Hepatocyte (in vitro differentiated cells): ENCODE measurements at regions not wholly inside any gene's neighbourhood (a gene's known extent, or its start where the extent isn't known, plus 50 kb on each side); places are given as distances from the start of the nearest gene placed in this dataset.

Experiments
- DNase-seq: peaks from one replicate; pipeline ENCODE4 v3.0.0-alpha.2; 2016; ENCODE audit warnings: low spot score
- H2AFZ ChIP-seq: fragments of 200-600 bp; sonication (generic); 2 replicates; pipeline ENCODE4 v1.6.0; 2016; ENCODE audit warnings: antibody characterized with exemption, mild to moderate bottlenecking
- H3K27ac ChIP-seq: fragments of 200-600 bp; sonication (generic); 2 replicates; pipeline ENCODE4 v1.5.1; 2016; ENCODE audit warnings: mild to moderate bottlenecking
- H3K27me3 ChIP-seq: fragments of 200-600 bp; sonication (generic); 2 replicates; pipeline ENCODE4 v1.6.1; 2016
- H3K36me3 ChIP-seq: fragments of 200-600 bp; sonication (generic); replicated peaks from 2 replicates; pipeline ENCODE4 v1.5.1; 2016; ENCODE audit warnings: low read depth; ENCODE audit not compliant: insufficient read depth
- H3K4me1 ChIP-seq: fragments of 200-600 bp; sonication (generic); 2 replicates; pipeline ENCODE4 v1.5.1; 2016; ENCODE audit warnings: mild to moderate bottlenecking, moderate library complexity; ENCODE audit not compliant: insufficient read depth
- H3K4me2 ChIP-seq: fragments of 200-600 bp; sonication (generic); 2 replicates; pipeline ENCODE4 v1.6.0; 2016
- H3K4me3 ChIP-seq: fragments of 200-600 bp; sonication (generic); 2 replicates; pipeline ENCODE4 v1.5.1; 2016; ENCODE audit warnings: mild to moderate bottlenecking
- H3K79me2 ChIP-seq: fragments of 200-600 bp; sonication (generic); 2 replicates; pipeline ENCODE4 v1.6.0; 2017; ENCODE audit warnings: mild to moderate bottlenecking
- H3K9me2 ChIP-seq: fragments of 200-600 bp; sonication (generic); replicated peaks from 2 replicates; pipeline ENCODE4 v1.6.0; 2017; ENCODE audit warnings: mild to moderate bottlenecking; ENCODE audit not compliant: insufficient read depth
- H3K9me3 ChIP-seq: fragments of 200-600 bp; sonication (generic); 2 replicates; pipeline ENCODE4 v1.5.1; 2016; ENCODE audit warnings: low read depth, mild to moderate bottlenecking
- H4K20me1 ChIP-seq: fragments of 200-600 bp; sonication (generic); 2 replicates; pipeline ENCODE4 v1.6.0; 2016; ENCODE audit warnings: mild to moderate bottlenecking; ENCODE audit not compliant: insufficient read depth, poor library complexity, severe bottlenecking
- EZH2 ChIP-seq: fragments of 200-600 bp; sonication (generic); IDR thresholded peaks from 2 replicates; pipeline ENCODE4 v1.6.1; 2016; ENCODE audit warnings: antibody characterized with exemption, mild to moderate bottlenecking, borderline replicate concordance
- EZH2phosphoT487 ChIP-seq: fragments of 200-600 bp; sonication (generic); IDR thresholded peaks from one replicate; pipeline ENCODE4 v1.6.1; 2018; ENCODE audit warnings: antibody characterized with exemption, mild to moderate bottlenecking, low read depth, moderate library complexity; ENCODE audit not compliant: unreplicated experiment, severe bottlenecking
- WGBS: methylation state at CpG from one replicate; pipeline ENCODE4 v1.1.6; 2016; ENCODE audit warnings: low lambda C conversion rate; ENCODE audit errors: missing lambda C conversion rate; 5-methylcytosine and 5-hydroxymethylcytosine counted together
- TF ChIP-seq, protein P1 (sequence below): fragments of 200-600 bp; sonication (generic); IDR thresholded peaks from 2 replicates; pipeline ENCODE4 v1.5.1; 2016; ENCODE audit warnings: antibody characterized with exemption, mild to moderate bottlenecking; ENCODE audit not compliant: poor library complexity

DNA sequence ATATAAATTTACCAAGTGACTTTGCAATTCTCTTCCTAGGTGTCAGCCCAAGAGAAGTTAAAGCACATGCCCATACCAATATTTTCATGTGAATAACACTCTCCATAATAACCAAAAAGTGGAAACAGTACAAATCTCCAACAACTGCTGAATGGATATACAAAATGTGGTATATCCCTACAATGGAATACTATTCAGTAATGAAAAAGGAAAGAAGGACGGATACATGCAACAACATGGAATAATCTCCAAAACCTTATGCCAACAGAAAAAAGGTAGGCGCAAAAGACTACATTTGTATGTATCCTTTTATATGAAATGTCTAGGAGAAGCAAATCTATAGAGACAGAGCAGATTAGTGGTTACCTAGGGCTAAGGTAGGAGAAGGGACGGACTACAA is 487.7 kb upstream of the ID4 start:
- no peaks in the 10 kb centered on the region for H3K9me3 ChIP-seq
- H2AFZ ChIP-seq: no peak overlapping the region
- no peaks in the 10 kb centered on the region for H4K20me1 ChIP-seq
- no peak for TF ChIP-seq EZH2
- no peak for TF ChIP-seq EZH2phosphoT487
- TF ChIP-seq, protein P1, sequence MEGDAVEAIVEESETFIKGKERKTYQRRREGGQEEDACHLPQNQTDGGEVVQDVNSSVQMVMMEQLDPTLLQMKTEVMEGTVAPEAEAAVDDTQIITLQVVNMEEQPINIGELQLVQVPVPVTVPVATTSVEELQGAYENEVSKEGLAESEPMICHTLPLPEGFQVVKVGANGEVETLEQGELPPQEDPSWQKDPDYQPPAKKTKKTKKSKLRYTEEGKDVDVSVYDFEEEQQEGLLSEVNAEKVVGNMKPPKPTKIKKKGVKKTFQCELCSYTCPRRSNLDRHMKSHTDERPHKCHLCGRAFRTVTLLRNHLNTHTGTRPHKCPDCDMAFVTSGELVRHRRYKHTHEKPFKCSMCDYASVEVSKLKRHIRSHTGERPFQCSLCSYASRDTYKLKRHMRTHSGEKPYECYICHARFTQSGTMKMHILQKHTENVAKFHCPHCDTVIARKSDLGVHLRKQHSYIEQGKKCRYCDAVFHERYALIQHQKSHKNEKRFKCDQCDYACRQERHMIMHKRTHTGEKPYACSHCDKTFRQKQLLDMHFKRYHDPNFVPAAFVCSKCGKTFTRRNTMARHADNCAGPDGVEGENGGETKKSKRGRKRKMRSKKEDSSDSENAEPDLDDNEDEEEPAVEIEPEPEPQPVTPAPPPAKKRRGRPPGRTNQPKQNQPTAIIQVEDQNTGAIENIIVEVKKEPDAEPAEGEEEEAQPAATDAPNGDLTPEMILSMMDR: no peak
- no peak for DNase-seq
- H3K79me2 ChIP-seq: no peaks in the 10 kb centered on the region
- no peaks in the 10 kb centered on the region for H3K36me3 ChIP-seq
- no peak overlapping the region for H3K4me2 ChIP-seq
- no peak overlapping the region for H3K27ac ChIP-seq
- H3K4me1 ChIP-seq: no peaks in the 10 kb centered on the region
- 83% methylated on average over 3 of the region's 3 CpGs for WGBS
- no peak overlapping the region for H3K4me3 ChIP-seq
- no peaks in the 10 kb centered on the region for H3K9me2 ChIP-seq
- no peaks in the 10 kb centered on the region for H3K27me3 ChIP-seq

DNA sequence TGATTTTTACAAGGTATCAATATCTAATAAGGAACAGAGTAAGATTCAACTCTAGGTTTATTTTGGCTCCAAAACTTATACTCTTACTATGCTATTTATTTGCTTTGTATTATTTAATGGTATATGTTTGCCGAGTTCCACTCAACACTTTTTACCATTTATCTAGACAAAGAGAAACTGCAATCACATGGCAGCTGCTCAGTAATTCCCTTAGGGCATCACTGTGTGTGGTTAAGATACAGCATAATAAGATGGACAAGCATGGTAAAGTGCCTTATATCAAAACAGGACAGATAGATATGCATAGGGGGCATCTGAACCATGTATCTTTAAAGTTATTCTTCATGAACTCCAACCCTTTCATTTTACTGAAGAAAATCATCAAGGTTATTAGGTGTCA is 483.0 kb upstream of the ID4 start:
- Histone ChIP-seq H4K20me1 (no peaks in the 10 kb centered on the region), H3K36me3 (no peaks in the 10 kb centered on the region), H3K27me3 (no peaks in the 10 kb centered on the region), H3K4me2 (no peak overlapping the region), H2AFZ (no peak overlapping the region), H3K9me2 (no peaks in the 10 kb centered on the region), H3K4me1 (no peaks in the 10 kb centered on the region), H3K79me2 (no peaks in the 10 kb centered on the region), H3K27ac (no peak overlapping the region), H3K9me3 (no peaks in the 10 kb centered on the region), H3K4me3 (no peak overlapping the region)
- TF ChIP-seq EZH2 (no peak), EZH2phosphoT487 (no peak)
- TF ChIP-seq, protein P1: no peak
- WGBS: 50% methylated on average over 1 of the region's 1 CpG
- no peak for DNase-seq

DNA sequence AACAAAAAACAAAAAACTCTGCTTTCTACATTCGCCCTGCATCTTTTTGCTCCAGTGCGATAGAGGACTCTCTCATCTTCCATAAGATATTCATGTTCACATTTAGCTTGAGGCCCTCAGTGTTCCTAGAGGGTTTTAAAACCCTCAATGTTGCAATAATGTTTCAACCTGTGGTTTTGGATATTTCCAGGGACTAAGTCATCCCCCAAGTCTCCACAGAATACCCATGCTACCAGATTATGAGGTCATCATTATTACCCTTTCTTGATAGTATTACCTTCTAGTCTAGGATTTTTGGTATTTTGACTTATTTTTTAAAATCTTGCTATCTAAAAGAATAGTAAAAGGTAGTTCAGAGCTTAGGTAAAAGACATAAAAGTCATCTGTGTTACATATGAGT is 480.5 kb upstream of the ID4 start:
- Histone ChIP-seq H4K20me1 (no peaks in the 10 kb centered on the region), H2AFZ (no peak overlapping the region), H3K79me2 (no peaks in the 10 kb centered on the region), H3K4me1 (no peaks in the 10 kb centered on the region), H3K27me3 (no peaks in the 10 kb centered on the region), H3K36me3 (no peaks in the 10 kb centered on the region), H3K9me3 (no peaks in the 10 kb centered on the region), H3K27ac (no peak overlapping the region), H3K4me2 (no peak overlapping the region), H3K4me3 (no peak overlapping the region), H3K9me2 (no peaks in the 10 kb centered on the region)
- no peak for DNase-seq
- TF ChIP-seq EZH2phosphoT487 (no peak), EZH2 (no peak)
- TF ChIP-seq, protein P1: no peak
- 96% methylated on average over 2 of the region's 2 CpGs for WGBS

DNA sequence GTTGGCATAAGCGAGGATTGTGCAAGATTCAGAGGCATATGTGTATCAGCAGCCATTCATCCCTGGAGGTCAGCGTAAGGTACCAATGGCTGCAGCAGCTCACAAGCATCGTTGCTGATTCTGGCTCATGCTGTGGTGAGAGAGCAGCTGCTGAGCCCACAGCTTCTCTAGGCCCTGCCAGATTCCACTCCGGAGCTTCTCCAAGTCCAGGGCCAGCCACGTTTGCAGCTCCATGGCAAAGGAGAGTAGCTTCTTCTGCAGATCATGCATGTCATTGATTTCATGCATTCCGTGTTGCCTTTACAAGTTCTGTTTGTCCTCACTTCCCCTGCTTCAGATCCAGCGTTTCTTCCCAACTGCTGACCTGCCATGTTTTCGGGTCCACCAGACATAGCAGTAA is 474.8 kb upstream of the ID4 start:
- Histone ChIP-seq H3K27me3 (no peaks in the 10 kb centered on the region), H3K27ac (no peak overlapping the region), H3K79me2 (no peaks in the 10 kb centered on the region), H3K4me3 (no peak overlapping the region), H3K36me3 (no peaks in the 10 kb centered on the region), H4K20me1 (no peaks in the 10 kb centered on the region), H3K4me2 (no peak overlapping the region), H3K9me2 (no peaks in the 10 kb centered on the region), H3K9me3 (no peaks in the 10 kb centered on the region), H2AFZ (no peak overlapping the region), H3K4me1 (no peaks in the 10 kb centered on the region)
- 79% methylated on average over 8 of the region's 8 CpGs for WGBS
- TF ChIP-seq, protein P1: no peak
- TF ChIP-seq EZH2: no peak
- TF ChIP-seq EZH2phosphoT487: no peak
- no peak for DNase-seq
